CD4-positive, alpha-beta T cell treated with Interleukin-6 at 100 ng/mL for 8 hours (primary cell): ENCODE measurements at regions not wholly inside any gene's neighbourhood (a gene's known extent, or its start where the extent isn't known, plus 50 kb on each side); places are given as distances from the start of the nearest gene placed in this dataset.

ENCODE experiments used
- DNase-seq: peaks from one replicate; pipeline ENCODE4 v3.0.0-alpha.2; 2020; ENCODE audit warnings: mixed read lengths, low spot score

DNA sequence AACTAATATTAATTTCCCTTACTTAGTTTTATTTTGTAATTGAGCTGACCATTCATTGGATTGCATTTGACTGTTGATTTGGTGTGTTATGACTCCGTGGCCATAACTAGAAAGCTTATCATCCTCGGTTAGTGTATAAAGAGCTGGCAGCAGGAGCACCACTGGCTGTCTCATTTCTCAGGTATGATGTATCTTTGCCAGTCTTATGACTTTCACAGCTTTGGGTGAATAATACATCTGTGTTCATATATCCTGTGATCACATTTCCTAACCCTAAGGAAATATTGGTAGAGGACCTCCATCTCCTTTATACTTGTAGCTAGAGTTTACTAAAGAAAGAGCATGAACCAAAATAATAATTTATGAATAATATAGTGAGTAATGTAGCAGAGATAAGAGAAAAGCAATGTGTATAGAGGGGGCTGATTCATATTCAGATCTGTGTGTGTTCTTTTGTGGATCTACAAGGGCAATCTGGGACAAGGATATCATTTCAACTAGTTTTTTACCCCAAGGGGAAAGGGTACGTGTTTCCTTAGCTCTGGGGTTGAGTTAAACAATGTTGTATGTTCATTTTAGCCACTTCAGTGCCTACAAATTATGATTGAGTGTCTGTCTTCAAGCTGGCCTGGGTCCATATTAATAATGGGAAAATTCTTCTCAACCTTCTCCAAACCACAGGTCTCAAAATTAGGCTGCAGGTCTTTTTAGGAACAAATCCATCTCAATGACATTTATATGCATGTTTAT, 901.7 kb downstream of the NTRK3 start:
- no peak for DNase-seq

DNA sequence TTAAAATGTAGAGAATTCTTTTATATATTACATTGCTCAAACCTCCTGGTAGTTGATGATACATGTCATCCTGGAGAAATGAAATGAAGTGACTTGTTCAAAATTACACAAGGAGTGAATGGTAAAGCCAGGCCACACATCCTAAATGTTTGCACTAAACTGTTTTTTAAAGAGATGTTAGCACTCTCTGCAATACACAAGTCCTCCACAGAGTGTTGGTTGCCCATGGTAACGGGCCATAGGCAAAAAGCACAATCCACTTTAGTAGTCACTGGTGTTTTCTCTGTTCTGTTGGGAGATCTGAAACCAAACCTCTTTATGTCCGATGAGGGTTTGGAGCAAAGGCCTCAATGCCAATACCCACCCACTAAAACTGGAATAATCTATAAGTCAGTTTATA, 907.4 kb downstream of the NTRK3 start:
- no peak for DNase-seq

DNA sequence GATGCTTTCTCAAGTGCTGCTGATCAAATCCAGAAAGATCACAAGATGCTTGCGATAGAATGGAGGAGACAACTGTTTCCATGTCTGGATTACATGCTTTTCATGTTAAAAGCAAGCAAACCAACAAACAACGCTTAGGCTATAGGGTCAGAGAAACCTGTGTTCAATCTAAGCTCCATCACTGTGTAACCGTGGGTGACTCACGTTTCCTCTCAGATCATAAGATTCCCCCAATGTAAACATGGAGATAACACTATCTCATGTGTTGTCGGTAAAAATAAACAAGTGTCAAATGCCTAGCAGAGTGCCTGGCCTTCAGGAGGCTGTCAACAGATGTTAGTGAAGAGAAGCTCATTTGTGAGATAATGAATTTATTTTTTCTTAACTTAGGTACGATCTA, 907.8 kb downstream of the NTRK3 start:
- DNase-seq = no peak

DNA sequence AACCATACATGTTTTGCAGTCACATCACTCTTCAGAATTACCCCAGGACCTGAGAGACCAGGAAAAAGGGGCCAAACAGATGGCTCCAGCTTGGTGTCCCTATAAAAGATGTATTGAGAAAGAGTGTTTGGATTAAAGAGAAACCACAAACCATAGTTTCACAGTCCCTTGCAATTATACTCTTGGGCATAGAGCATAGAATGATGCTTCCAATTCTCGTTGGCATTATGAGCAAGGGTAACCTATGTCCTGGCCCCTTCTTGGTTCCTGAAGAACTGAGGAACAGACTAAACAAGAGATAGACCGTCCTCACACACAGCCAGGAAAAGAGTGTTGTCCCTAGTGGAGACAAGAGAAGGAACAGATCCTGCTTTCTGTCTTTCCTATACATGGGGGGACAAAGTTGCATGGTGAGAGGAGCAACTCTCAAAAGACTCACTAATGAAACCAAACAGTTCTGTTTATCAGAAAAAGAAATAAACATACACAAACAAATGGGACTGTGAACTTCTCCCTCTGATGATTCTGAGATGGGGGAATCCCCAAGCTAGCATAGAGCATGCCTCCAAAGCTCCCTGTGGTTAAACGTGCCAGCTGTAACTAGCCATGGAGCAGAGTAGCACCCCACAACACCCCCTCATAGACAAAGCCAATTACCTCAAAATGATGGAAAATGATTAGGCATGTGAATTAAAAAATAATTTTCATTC, 908.6 kb downstream of the NTRK3 start:
- DNase-seq = no peak

DNA sequence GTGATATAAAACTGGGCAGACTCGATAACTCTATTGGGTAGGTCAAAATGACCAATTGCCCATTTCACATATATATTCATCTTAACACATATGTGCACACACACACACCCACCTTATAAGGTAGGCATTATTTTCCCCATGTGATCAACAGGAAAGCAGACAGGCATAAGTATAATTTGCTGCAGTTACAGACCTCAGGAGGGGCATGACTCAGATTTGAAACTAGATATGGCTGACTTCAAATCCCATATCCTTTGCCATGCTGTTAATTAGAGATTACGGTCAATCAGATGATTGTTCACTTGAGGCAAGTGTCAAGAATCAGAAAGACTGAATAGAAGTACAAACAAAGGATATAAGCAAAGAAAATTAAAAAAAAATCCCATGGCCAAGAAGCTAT, 910.6 kb downstream of the NTRK3 start:
- no peak for DNase-seq

DNA sequence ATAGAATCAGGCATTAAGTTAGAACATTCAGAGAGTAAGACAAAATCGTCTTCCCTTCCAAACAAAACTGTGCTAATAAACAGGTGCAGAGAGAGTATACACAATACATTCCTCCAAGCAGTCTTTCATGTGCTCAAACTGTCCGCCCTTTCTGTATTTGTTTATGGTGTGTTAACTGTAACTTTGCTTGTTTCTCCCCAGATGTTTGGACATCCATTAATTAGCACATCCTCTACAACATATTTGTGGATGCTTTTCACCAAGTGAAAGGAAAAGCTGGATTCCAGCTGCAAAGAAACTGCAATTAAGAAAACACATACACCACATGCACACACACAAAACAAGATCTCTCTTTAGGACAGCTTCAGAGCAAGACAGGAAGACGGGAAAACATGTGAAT, 912.6 kb downstream of the NTRK3 start:
- no peak for DNase-seq

DNA sequence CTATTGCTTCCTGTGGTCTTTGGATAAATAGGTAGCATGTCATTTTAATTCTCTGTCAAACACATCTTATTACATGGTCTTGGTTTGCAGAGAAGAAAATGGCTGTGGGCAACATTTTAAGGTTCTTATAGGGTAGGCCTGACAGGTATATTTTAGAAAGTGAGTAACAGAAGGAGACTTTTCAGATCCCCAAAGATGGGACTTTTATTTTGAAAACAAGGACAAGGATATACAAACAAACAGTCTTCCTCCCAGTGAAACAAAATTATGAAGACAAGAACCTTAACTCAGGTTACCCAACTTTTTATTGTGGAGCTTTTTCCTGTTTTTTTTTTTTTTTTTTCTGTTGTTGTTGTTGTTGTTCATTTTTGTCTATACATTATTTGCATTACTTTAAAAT, 916.2 kb downstream of the NTRK3 start:
- DNase-seq = no peak

DNA sequence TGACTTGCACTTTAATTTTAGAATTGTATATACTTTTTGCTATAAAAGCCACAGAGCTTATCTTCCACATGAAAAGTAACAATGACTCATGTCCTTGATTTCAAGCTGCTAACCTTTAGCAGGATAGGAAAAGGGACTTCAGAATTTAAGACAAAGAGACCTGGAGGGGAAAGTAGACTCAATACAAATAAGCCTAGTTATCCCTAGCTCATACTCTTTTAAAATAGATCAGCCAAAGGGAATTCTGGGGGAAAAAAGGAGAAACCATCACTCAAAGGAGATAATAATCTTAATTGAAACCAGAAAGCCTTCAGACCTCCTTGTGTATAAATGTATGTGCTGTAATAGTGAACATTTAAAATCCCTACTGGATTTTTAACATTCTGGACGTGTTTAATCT, 930.3 kb downstream of the NTRK3 start:
- no peak for DNase-seq

DNA sequence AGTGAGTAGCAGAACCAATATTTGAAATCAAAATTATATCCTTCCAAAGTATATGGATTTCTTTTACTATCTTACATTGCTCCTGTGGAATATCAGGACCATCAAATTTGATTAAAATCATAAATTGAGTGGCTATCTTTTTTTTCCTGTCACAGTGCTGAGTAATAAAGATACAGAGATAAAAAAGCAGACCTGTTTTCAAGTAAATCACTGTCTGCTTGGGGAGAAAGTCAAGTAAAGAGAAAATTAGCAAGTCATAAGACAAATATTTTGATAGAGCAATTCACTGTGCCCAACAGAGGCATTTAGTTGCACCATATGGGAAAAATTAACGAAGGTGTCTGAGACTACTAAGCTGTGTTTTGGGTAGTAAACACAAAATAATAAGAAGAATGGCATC, 933.7 kb downstream of the NTRK3 start:
- DNase-seq = no peak

DNA sequence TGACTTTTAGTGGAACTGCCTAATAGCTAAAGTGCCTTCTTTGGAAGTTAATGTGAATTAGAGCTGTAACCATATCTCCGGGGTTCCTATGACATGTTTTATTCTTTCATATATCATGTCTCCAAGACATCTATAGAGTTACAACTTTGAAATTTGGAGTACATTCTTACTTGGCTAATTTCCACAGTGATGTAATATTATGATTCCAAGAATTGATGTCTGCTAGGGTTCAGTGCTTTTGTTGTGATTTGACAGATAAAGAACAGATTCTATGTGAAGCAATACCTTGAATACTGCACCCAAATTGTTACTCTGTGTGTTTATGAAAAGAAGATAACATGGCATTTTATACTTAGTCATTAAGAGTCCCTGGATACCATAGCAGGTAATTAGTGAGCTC, 934.3 kb downstream of the NTRK3 start:
- DNase-seq = no peak

DNA sequence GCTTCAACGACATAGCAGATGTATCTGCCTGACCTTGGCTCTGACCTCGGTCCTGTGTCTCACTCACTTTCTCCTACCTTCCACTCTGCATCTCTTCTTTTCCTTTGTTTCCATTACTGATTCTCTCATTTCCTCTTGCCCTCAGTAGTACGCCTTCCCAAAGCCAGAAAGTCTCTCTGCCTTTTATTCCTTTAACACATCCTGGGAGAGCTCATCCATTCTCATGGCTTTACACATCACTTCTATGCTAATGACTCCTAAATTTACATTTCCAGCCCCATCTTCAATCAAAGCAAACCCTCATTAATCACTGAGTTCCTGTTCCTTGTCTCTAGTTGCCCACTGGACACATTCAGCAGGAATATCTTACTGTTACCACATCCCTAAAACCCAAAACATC, 938.6 kb downstream of the NTRK3 start:
- no peak for DNase-seq

DNA sequence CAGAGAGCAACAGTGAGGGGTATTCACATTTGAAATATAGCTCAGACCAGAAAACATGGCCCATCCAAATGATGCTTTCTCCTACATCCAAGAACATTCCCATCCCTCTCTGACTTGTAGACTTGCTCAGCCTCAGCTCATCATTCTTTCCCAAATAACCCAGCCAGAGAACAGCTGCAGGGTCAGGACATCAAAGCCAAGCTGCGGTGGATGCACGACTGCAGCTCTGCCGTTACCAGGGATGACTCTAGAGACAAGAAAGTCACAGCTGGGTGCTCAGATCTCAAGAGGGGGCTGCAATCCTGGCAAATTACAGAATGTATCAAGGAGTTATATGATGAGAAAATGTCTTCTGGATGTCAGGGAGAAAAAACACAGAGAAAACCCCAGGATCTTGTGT, 944.3 kb downstream of the NTRK3 start:
- no peak for DNase-seq

DNA sequence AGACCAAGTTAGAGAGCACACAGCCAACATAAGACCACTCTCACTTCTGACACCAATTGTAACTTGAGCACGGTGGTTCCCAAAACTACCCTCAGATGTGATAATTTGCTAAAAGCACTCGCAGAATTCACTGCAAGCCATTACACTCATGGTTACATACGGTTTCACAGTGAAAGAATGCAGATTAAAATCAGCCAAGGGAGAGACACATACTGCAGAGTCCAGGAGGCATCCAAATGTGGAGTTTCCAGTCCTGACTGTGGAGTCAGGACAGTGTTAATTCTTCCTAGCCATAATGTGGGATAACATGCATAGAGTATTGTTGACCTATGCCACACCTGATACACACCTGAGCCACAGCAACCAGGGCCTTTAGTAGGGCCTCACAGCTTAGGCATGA, 956.4 kb downstream of the NTRK3 start:
- no peak for DNase-seq

DNA sequence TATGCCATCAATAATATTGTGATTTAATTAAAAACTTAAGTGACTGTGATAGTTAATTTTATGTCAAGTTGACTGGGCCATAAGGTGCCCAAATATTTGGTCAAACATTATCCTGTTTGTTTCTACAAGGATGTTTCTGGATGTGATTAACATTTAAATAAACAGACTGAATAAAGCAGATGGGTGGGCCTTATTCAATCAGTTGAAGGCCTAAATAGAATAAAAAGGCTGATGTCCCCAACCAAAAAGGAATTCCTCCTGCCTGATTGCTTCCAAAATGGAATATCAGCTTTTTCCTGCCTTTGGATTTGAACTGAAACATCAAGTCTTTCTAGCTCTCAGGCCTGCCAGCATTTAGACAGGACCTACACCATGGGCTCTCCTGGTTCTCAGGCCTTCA, 961.7 kb downstream of the NTRK3 start:
- DNase-seq = no peak

DNA sequence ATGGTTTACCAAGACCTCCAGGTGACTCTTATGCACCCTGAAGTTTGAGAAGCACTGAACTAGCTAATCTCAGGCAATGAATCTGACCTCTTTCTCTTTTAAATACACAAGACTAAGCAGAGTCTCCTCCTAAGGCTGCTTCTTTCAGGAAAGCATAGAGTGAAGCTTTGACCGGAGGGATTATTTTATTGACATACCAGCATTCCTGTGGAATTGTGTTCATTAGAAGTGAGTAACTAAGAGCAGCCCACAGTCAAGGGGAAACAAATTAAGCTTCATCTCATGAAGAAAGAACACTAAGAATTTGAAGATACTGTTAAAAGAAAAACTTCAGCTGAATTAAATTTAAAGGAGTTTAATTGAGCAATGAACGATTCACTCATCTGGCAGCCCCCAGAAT, 963.5 kb downstream of the NTRK3 start:
- no peak for DNase-seq

DNA sequence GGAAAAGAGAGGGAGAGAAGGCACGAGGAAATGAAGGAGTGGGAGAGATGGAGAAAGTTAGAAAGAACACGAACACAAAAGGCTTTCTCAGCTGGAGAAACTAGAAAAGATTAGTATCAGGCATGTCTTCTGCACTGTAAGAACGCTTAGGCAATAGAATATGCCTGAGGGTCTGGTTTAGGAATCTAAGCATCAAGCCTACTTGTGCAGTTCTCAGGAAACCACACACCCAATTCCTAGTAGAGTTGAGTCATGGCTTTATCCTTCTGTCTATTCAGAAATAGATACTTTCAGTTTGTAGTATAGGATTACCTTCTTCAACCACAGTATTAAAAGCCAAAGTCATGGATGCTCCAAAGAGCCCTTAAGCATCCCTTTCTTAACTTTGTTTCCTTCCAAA, 969.4 kb downstream of the NTRK3 start:
- no peak for DNase-seq

DNA sequence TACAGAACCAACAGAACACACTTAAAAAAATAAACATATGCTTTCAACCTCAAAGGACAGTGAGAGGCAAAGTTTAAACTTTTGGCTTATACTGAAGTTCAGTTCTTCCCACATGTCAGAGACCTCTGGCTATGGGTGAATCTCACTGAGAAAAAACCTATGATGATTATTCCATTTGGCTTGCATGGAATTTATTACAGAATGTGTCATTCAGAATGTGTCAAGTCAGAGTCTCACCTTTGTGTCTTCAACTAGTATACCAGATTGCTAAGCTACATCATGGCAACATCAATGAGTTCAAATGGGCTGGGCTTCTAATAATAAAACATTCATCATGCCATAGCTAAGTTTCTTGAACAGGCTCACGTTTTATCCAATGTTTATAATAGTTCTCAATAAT, 987.0 kb downstream of the NTRK3 start:
- DNase-seq = no peak

DNA sequence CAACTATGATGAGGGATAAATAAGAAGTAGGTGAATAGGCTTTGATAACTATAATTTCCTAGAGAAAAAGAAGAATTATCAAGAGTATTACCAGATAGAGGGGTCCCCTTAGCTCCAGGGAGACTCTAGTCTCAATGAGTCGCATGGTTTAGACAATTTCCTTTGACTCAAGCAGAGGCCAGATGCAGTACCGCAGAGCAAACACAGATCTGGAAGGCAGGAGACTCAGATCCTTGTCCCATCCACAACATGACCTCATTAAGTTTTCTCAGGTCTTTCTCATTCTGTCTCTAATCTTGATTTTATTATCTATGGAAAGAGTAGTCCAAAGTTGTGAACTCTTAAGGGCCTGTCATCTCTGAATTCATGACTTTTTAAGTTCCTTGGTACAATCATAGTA, 987.9 kb downstream of the NTRK3 start:
- DNase-seq = no peak

DNA sequence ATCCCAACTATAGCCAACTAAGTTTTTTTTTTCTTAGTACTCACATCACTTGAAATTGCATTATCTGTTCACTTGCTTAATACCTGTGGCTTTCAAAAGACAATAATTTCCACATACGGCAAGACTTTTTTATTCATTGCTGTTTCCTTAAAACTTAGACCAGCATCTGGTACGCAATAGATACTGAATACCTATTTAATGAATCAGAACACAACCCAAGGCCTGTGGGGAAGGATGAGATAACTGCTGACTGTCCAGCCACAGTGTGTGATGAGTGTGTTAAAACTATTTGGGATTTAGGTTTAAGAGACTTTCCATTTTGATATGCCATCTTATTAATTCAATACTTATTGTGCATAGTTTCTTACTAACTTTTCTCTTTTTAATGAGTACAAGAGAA, 988.7 kb downstream of the NTRK3 start:
- DNase-seq = no peak

DNA sequence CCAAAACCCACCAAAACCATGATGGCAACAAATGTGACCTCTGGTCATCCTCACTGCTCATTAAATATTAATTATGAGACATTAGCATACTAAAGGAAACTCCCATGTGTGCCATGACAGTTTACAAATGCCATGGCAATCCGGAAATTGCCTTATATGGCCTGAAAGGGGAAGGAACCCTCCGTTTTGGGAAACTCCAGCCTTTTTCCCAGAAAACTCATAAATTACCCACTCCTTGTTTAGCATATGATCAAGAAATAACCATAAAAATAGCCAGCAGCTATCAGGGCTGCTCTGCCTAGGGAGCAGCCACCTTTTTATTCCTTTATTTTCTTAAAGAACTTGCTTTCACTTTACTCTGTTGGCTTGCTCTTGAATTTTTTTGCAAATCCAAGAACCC, 992.7 kb downstream of the NTRK3 start:
- DNase-seq = no peak

DNA sequence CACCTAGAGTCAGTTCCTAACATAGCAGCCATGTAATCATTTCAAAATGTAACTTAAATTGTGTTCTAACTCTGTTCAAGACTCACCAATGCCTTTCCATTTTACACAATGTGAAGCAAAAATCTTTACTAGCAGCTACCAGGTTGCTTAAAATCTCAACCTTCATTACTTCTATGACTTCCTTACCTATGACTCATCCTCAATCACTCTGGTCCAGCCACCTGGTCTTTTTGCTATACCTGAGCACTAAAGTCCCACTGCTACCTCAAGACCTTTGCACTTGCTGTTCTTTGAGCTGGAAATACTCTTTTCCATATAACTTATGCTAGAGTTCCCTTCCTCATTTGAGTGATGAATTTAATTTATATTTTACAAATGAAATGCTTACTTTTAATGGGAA, 993.2 kb downstream of the NTRK3 start:
- no peak for DNase-seq

DNA sequence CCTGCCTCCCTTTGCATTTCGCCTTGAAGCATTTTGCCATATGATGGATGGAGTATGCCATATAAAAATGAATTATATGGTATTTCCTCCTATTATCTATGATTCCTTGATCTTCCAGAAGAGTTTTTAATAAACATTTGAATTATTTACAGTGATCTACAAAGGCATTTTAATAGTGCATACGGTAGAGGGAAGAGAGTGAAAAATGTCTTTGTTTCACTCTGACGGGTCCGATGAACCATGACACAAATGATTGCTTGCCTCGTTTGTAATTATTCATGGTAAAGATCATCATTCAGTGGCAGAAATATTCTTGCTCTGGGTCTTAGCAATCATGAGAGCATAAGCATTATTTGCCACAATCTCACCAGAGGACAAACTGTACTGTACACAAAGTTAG, 1010.9 kb downstream of the NTRK3 start:
- no peak for DNase-seq

DNA sequence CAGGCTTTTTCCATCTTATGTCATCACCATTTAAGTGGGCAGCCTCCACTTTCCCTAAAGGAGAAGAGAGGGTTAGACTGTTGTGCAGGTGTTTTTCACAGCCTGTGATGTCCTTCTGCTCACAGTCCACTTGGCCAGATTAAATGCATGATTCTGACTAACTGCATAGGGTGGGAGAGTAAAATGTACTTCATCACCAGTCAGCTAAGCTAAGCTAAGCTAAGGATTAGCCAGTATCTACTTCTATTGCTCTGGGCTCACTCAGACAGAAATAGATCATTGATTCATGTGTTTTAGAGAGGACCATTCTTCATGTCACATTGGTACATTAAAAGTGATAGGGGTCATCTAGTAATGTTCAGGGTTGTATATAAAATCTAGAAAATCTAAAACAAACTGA, 1013.1 kb downstream of the NTRK3 start:
- DNase-seq = no peak

DNA sequence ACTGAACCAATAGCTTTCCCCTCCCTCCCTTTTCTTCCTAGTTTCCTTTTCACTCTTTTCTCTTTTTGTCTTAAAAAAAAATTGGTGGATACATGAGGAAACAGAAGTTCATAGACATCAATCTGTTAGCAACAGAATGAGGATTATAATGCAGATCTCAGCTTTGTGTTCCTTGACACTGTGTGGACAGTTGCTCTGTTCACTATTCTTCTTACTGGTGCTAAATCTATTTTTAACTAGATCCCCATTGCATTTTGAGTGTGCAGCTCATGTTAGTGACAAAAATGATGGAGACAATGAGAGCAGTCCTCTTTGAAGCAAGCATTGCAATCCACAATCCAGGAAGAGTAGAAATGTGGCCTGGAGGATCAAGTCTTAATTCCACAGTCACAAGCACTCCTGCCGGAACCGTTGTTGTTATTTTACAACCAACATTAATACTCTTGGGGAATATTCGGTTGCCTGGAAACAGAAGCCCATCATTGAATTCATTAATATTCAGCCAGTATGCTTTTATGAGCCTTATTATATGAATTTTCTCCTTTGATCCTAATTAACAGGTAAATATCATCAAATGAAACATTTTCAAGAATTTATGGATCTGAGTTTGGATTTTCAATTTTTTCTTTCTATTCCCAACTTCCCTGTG, 1016.8 kb downstream of the NTRK3 start:
- no peak for DNase-seq
